Keratinocyte (primary cell): ENCODE measurements at regions not wholly inside any gene's neighbourhood (a gene's known extent, or its start where the extent isn't known, plus 50 kb on each side); places are given as distances from the start of the nearest gene placed in this dataset.

Source experiments
- DNase-seq: peaks from one replicate; pipeline ENCODE4 v3.0.0-alpha.2; 2011; ENCODE audit warnings: low read depth, missing footprints, low spot score
- FAIRE-seq: peaks from 2 replicates; lab custom pipeline; 2011; peaks lifted over from hg19 to GRCh38; lab: Jason Lieb, UNC
- H2AFZ ChIP-seq: 2 replicates; pipeline ENCODE4 v1.6.0; 2012; ENCODE audit warnings: low read length, control low read depth, inconsistent platforms; ENCODE audit not compliant: control insufficient read depth
- H3K27ac ChIP-seq: 2 replicates; pipeline ENCODE4 v1.5.1; 2011; ENCODE audit warnings: low read length; ENCODE audit not compliant: control insufficient read depth, insufficient read depth
- H3K27me3 ChIP-seq: 3 replicates; pipeline ENCODE4 v1.6.0; 2011; ENCODE audit warnings: low read length; ENCODE audit not compliant: control insufficient read depth, insufficient read depth; ENCODE audit errors: extremely low read depth
- H3K36me3 ChIP-seq, 2 experiments: 2 replicates in 1 of 2; 3 replicates in 1 of 2; pipeline ENCODE4 v1.5.1; 2011; ENCODE audit warnings: low read length in 2 of 2, mild to moderate bottlenecking in 1 of 2; ENCODE audit not compliant: control insufficient read depth in 2 of 2, insufficient read depth in 2 of 2; ENCODE audit errors: extremely low read depth in 1 of 2
- H3K4me1 ChIP-seq: 3 replicates; pipeline ENCODE4 v1.5.1; 2011; ENCODE audit warnings: low read length; ENCODE audit not compliant: control insufficient read depth, insufficient read depth; ENCODE audit errors: extremely low read depth
- H3K4me2 ChIP-seq: 3 replicates; pipeline ENCODE4 v1.6.0; 2011; ENCODE audit warnings: low read depth, low read length; ENCODE audit not compliant: control insufficient read depth, insufficient read depth; ENCODE audit errors: extremely low read depth
- H3K4me3 ChIP-seq, 3 experiments: fragments of 200-600 bp in 1 of 3; sonication (generic) in 1 of 3; 2 replicates in 2 of 3; 3 replicates in 1 of 3; pipeline ENCODE4 v1.5.1; 2011 to 2016; ENCODE audit warnings: low read length in 3 of 3, mild to moderate bottlenecking in 3 of 3, control low read depth in 2 of 3, inconsistent platforms in 1 of 3, low read depth in 1 of 3, mixed read lengths in 1 of 3, mixed run types in 1 of 3, moderate library complexity in 1 of 3; ENCODE audit not compliant: control insufficient read depth in 2 of 3, insufficient read depth in 2 of 3; ENCODE audit errors: extremely low read depth in 1 of 3
- H3K79me2 ChIP-seq: 2 replicates; pipeline ENCODE4 v1.6.0; 2012; ENCODE audit warnings: low read length; ENCODE audit not compliant: control insufficient read depth, insufficient read depth
- H3K9ac ChIP-seq: 3 replicates; pipeline ENCODE4 v1.6.0; 2011; ENCODE audit warnings: low read length; ENCODE audit not compliant: control insufficient read depth, insufficient read depth; ENCODE audit errors: extremely low read depth
- H3K9me1 ChIP-seq: 3 replicates; pipeline ENCODE4 v1.6.0; 2011; ENCODE audit warnings: low read length; ENCODE audit not compliant: control insufficient read depth, insufficient read depth; ENCODE audit errors: extremely low read depth
- H3K9me3 ChIP-seq: 2 replicates; pipeline ENCODE4 v1.5.1; 2012; ENCODE audit warnings: low read depth, low read length; ENCODE audit not compliant: control insufficient read depth
- H4K20me1 ChIP-seq: 3 replicates; pipeline ENCODE4 v1.6.0; 2011; ENCODE audit warnings: low read length; ENCODE audit not compliant: control insufficient read depth, insufficient read depth; ENCODE audit errors: extremely low read depth
- CTCF ChIP-seq, 3 experiments: IDR thresholded peaks in 1 of 3; conservative IDR thresholded peaks in 1 of 3; optimal IDR thresholded peaks in 1 of 3; 2 replicates in 2 of 3; 3 replicates in 1 of 3; pipeline versions ENCODE3 to v1.5.1; 2011; ENCODE audit warnings: low read length in 3 of 3, mild to moderate bottlenecking in 3 of 3, moderate library complexity in 2 of 3, control low read depth in 1 of 3, inconsistent platforms in 1 of 3; ENCODE audit not compliant: insufficient read depth in 2 of 3; ENCODE audit errors: extremely low read depth in 1 of 3
- EZH2 ChIP-seq: IDR thresholded peaks from one replicate; pipeline ENCODE4 v1.6.1; 2012; ENCODE audit warnings: inconsistent platforms, mild to moderate bottlenecking, low read length, moderate library complexity
- dilution Hi-C: fragments of 300-500 bp; cut with MboI; formaldehyde crosslinking; loops from one replicate; pipeline ENCODE4 v1.7.0; 2020; ENCODE audit warnings: low sequenced_read_pairs; ENCODE audit not compliant: extremely low pct_ligation_motif_present

- no peaks in the 10 kb centered on the region for H3K9me3 ChIP-seq
- dilution Hi-C loops = no loop called here
- no peaks in the 10 kb centered on the region for H3K9me1 ChIP-seq
- no peaks in the 10 kb centered on the region for H3K36me3 ChIP-seq
- H3K79me2 ChIP-seq = no peaks in the 10 kb centered on the region
- DNase-seq (no peak), FAIRE-seq (no peak)
- H3K27me3 ChIP-seq = peaks cover 3% of the 10 kb centered on the region
- no peaks in the 10 kb centered on the region for H3K4me1 ChIP-seq
- no peak overlapping the region for H3K9ac ChIP-seq
- H2AFZ ChIP-seq = no peak overlapping the region
- H4K20me1 ChIP-seq = no peaks in the 10 kb centered on the region
- no peak overlapping the region for H3K4me3 ChIP-seq
- no peak overlapping the region for H3K4me2 ChIP-seq
- TF ChIP-seq EZH2 (no peak), CTCF (optimal IDR thresholded peaks at IDR 0.05 in 1 of 3, IDR thresholded peaks at IDR 0.05 in 1 of 3, conservative IDR thresholded peaks at IDR 0.05 in 1 of 3; ENCODE audit: extremely low read depth in 1 of 3, insufficient read depth in 2 of 3, low read length in 3 of 3) (no peak)
- no peak overlapping the region for H3K27ac ChIP-seq
Measured at GRCh38 chr18:51660188-51660715, 462.8 kb upstream of the MEX3C start.

GRCh38 chr18:51664236-51664635 lies 466.8 kb upstream of the MEX3C start:
- Histone ChIP-seq H3K9me1 (no peaks in the 10 kb centered on the region), H2AFZ (no peak overlapping the region), H3K9ac (no peak overlapping the region), H4K20me1 (no peaks in the 10 kb centered on the region), H3K36me3 (no peaks in the 10 kb centered on the region), H3K4me3 (no peak overlapping the region), H3K27me3 (peaks cover 3% of the 10 kb centered on the region), H3K4me2 (no peak overlapping the region), H3K79me2 (no peaks in the 10 kb centered on the region), H3K9me3 (no peaks in the 10 kb centered on the region), H3K4me1 (no peaks in the 10 kb centered on the region), H3K27ac (no peak overlapping the region)
- FAIRE-seq = no peak
- DNase-seq = no peak
- no peak for TF ChIP-seq CTCF (optimal IDR thresholded peaks at IDR 0.05 in 1 of 3, IDR thresholded peaks at IDR 0.05 in 1 of 3, conservative IDR thresholded peaks at IDR 0.05 in 1 of 3; ENCODE audit: extremely low read depth in 1 of 3, insufficient read depth in 2 of 3, low read length in 3 of 3)
- TF ChIP-seq EZH2 = no peak
- dilution Hi-C loops = no loop called here
